Esophagus muscularis mucosa (tissue), 4 donors: ENCODE measurements at regions not wholly inside any gene's neighbourhood (a gene's known extent, or its start where the extent isn't known, plus 50 kb on each side); places are given as distances from the start of the nearest gene placed in this dataset.

Experiments used
- DNase-seq: peaks from one replicate; pipeline ENCODE4 v3.0.0-alpha.2; 2017; ENCODE audit errors: extremely low spot score
- H3K27ac ChIP-seq, 4 donors: fragments of 200-600 bp; sonication (generic); replicated peaks in 1 of 4; 1 replicate in 3 of 4; 2 replicates in 1 of 4; pipeline ENCODE4 v1.5.1; 2016 to 2019; ENCODE audit warnings: mild to moderate bottlenecking in 1 of 4
- H3K27me3 ChIP-seq, 4 donors: fragments of 200-600 bp; sonication (generic); one replicate each; pipeline versions ENCODE4 v1.5.1 to v1.6.0; 2016 to 2019
- H3K36me3 ChIP-seq, 4 donors: fragments of 200-600 bp; sonication (generic); one replicate each; pipeline ENCODE4 v1.5.1; 2016 to 2019
- H3K4me1 ChIP-seq, 4 donors: fragments of 200-600 bp; sonication (generic); one replicate each; pipeline ENCODE4 v1.5.1; 2016 to 2019
- H3K4me3 ChIP-seq, 4 donors: fragments of 200-600 bp; sonication (generic); 1 replicate in 2 of 4; 2 replicates in 2 of 4; pipeline ENCODE4 v1.5.1; 2016 to 2019; ENCODE audit warnings: mild to moderate bottlenecking in 4 of 4, moderate library complexity in 1 of 4
- H3K9me3 ChIP-seq, 4 donors: fragments of 200-600 bp; sonication (generic); 1 replicate in 3 of 4; 2 replicates in 1 of 4; pipeline ENCODE4 v1.5.1; 2016 to 2019
- CTCF ChIP-seq, 3 experiments: fragments of 200-600 bp in 2 of 3; fragments of 450-650 bp in 1 of 3; sonication (generic) in 2 of 3; IDR thresholded peaks; one replicate each; pipeline ENCODE4 v1.5.1; 2017 to 2019; ENCODE audit warnings: antibody characterized with exemption in 3 of 3, mild to moderate bottlenecking in 2 of 3, moderate library complexity in 1 of 3
- EP300 ChIP-seq: sonication (generic); formaldehyde crosslinking; IDR thresholded peaks from one replicate; pipeline ENCODE4 v1.6.1; 2017; ENCODE audit warnings: antibody characterized with exemption
- POLR2A ChIP-seq: fragments of 450-650 bp; IDR thresholded peaks from one replicate; pipeline ENCODE4 v1.6.1; 2017; ENCODE audit warnings: antibody characterized with exemption, moderate library complexity, mild to moderate bottlenecking, low read depth
- POLR2AphosphoS5 ChIP-seq, 2 donors: sonication (generic); formaldehyde crosslinking; IDR thresholded peaks; one replicate each; pipeline ENCODE4 v1.6.1; 2017; ENCODE audit warnings: antibody characterized with exemption in 2 of 2
- WGBS: methylation state at CpG from one replicate; pipeline ENCODE4 v1.1.5; 2018; 5-methylcytosine and 5-hydroxymethylcytosine counted together
- intact Hi-C: fragments of 100-400 bp; cut with DNase I; formaldehyde crosslinking; loops from one replicate; pipeline ENCODE4 v1.15.1; 2023

GRCh38 chr5:61904730-61905129 lies 401.3 kb upstream of the KIF2A start:
- Histone ChIP-seq H3K4me1 (peaks cover 0 to 9% (median 9%) of the 10 kb centered on the region in 4 donors), H3K4me3 (no peak overlapping the region), H3K36me3 (no peaks in the 10 kb centered on the region), H3K9me3 (no peaks in the 10 kb centered on the region), H3K27ac (no peak overlapping the region), H3K27me3 (no peaks in the 10 kb centered on the region)
- no peak for DNase-seq
- intact Hi-C loops = no loop called here
- WGBS = 83% methylated on average over 1 of the region's 1 CpG
- no peak for TF ChIP-seq POLR2AphosphoS5 (IDR thresholded peaks at IDR 0.05)
- no peak for TF ChIP-seq EP300
- TF ChIP-seq POLR2A = no peak
- TF ChIP-seq CTCF (IDR thresholded peaks at IDR 0.05) = no peak

- no peak overlapping the region for H3K4me3 ChIP-seq
- H3K27ac ChIP-seq = no peak overlapping the region
- H3K9me3 ChIP-seq = no peaks in the 10 kb centered on the region
- TF ChIP-seq POLR2A = no peak
- no peak for TF ChIP-seq CTCF (IDR thresholded peaks at IDR 0.05)
- TF ChIP-seq POLR2AphosphoS5 (IDR thresholded peaks at IDR 0.05) = no peak
- no peak for TF ChIP-seq EP300
- no peak for DNase-seq
- H3K36me3 ChIP-seq = no peaks in the 10 kb centered on the region
- peaks cover 0 to 9% (median 9%) of the 10 kb centered on the region in 4 donors for H3K4me1 ChIP-seq
- WGBS = 49% methylated on average over 3 of the region's 3 CpGs
- no peaks in the 10 kb centered on the region for H3K27me3 ChIP-seq
- intact Hi-C loops = no loop called here
These were observed 400.4 kb upstream of the KIF2A start for GRCh38 chr5:61905613-61906012.

GRCh38 chr5:61906820-61907219 lies 399.2 kb upstream of the KIF2A start:
- Histone ChIP-seq H3K9me3 (peaks cover 0 to 2% (median 0%) of the 10 kb centered on the region in 4 donors), H3K4me1 (peaks cover 0 to 9% (median 9%) of the 10 kb centered on the region in 4 donors), H3K36me3 (no peaks in the 10 kb centered on the region), H3K27me3 (no peaks in the 10 kb centered on the region), H3K27ac (no peak overlapping the region), H3K4me3 (no peak overlapping the region)
- 87% methylated on average over 5 of the region's 5 CpGs for WGBS
- intact Hi-C loops = no loop called here
- TF ChIP-seq POLR2AphosphoS5 (IDR thresholded peaks at IDR 0.05) (no peak), POLR2A (no peak), CTCF (IDR thresholded peaks at IDR 0.05) (no peak), EP300 (no peak)
- no peak for DNase-seq

GRCh38 chr5:61907995-61908394 lies 398.0 kb upstream of the KIF2A start:
- intact Hi-C loops = no loop called here
- Histone ChIP-seq H3K4me1 (peaks cover 0 to 9% (median 9%) of the 10 kb centered on the region in 4 donors), H3K9me3 (peaks cover 0 to 13% (median 8%) of the 10 kb centered on the region in 4 donors), H3K27ac (no peak overlapping the region), H3K4me3 (no peak overlapping the region), H3K27me3 (no peaks in the 10 kb centered on the region), H3K36me3 (no peaks in the 10 kb centered on the region)
- whole genome bisulfite sequencing = 95% methylated on average over 4 of the region's 4 CpGs
- no peak for DNase-seq
- TF ChIP-seq EP300 (no peak), POLR2A (no peak), POLR2AphosphoS5 (IDR thresholded peaks at IDR 0.05) (no peak), CTCF (IDR thresholded peaks at IDR 0.05) (no peak)

GRCh38 chr5:61910771-61911170 lies 395.2 kb upstream of the KIF2A start:
- TF ChIP-seq POLR2A (no peak), POLR2AphosphoS5 (IDR thresholded peaks at IDR 0.05) (no peak), CTCF (IDR thresholded peaks at IDR 0.05) (no peak), EP300 (no peak)
- Histone ChIP-seq H3K4me3 (no peak overlapping the region), H3K27me3 (no peaks in the 10 kb centered on the region), H3K9me3 (peaks cover 0 to 13% (median 8%) of the 10 kb centered on the region in 4 donors), H3K27ac (no peak overlapping the region), H3K36me3 (no peaks in the 10 kb centered on the region), H3K4me1 (peaks cover 0 to 7% (median 3%) of the 10 kb centered on the region in 4 donors)
- DNase-seq = no peak
- WGBS = no CpG with 5 or more reads among the region's 2 CpGs
- intact Hi-C loops = no loop called here
